GM23338 (cell line): ENCODE measurements at regions not wholly inside any gene's neighbourhood (a gene's known extent, or its start where the extent isn't known, plus 50 kb on each side); places are given as distances from the start of the nearest gene placed in this dataset.

Experiments
- POLR2AphosphoS5 ChIP-seq: IDR thresholded peaks from 2 replicates; pipeline ENCODE4 v1.6.1; 2016; ENCODE audit warnings: antibody characterized with exemption, low read depth
- TF ChIP-seq, protein P1 (sequence below), 2 experiments: fragments of 200-600 bp in 1 of 2; sonication (generic) in 1 of 2; conservative IDR thresholded peaks; 2 replicates each; pipeline versions ENCODE4 v1.5.1 to v1.6.1; 2016 to 2017; ENCODE audit warnings: antibody characterized with exemption in 2 of 2, low read depth in 2 of 2, mild to moderate bottlenecking in 2 of 2, moderate library complexity in 1 of 2

GRCh38 chr2:122447237-122447636, 691.8 kb downstream of the TSN start:
- no peak for TF ChIP-seq POLR2AphosphoS5
- TF ChIP-seq, protein P1, sequence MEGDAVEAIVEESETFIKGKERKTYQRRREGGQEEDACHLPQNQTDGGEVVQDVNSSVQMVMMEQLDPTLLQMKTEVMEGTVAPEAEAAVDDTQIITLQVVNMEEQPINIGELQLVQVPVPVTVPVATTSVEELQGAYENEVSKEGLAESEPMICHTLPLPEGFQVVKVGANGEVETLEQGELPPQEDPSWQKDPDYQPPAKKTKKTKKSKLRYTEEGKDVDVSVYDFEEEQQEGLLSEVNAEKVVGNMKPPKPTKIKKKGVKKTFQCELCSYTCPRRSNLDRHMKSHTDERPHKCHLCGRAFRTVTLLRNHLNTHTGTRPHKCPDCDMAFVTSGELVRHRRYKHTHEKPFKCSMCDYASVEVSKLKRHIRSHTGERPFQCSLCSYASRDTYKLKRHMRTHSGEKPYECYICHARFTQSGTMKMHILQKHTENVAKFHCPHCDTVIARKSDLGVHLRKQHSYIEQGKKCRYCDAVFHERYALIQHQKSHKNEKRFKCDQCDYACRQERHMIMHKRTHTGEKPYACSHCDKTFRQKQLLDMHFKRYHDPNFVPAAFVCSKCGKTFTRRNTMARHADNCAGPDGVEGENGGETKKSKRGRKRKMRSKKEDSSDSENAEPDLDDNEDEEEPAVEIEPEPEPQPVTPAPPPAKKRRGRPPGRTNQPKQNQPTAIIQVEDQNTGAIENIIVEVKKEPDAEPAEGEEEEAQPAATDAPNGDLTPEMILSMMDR (conservative IDR thresholded peaks at IDR 0.05; ENCODE audit: low read depth in 2 of 2): no peak
